GM12891 (cell line): ENCODE measurements at regions not wholly inside any gene's neighbourhood (a gene's known extent, or its start where the extent isn't known, plus 50 kb on each side); places are given as distances from the start of the nearest gene placed in this dataset.

Experiments
- POLR2A ChIP-seq: IDR thresholded peaks from 2 replicates; pipeline ENCODE4 v1.6.1; 2011; ENCODE audit warnings: low read depth, low read length, control low read depth
- POLR2AphosphoS5 ChIP-seq: IDR thresholded peaks from 2 replicates; pipeline ENCODE4 v1.6.1; 2011; ENCODE audit warnings: low read depth, low read length, control low read depth
- POU2F2 ChIP-seq: IDR thresholded peaks from 2 replicates; pipeline ENCODE4 v1.6.1; 2011; ENCODE audit warnings: low read depth, mild to moderate bottlenecking, control low read depth, low read length, moderate library complexity
- TAF1 ChIP-seq: IDR thresholded peaks from 2 replicates; pipeline ENCODE4 v1.6.1; 2011; ENCODE audit warnings: low read depth, low read length, control low read depth

DNA sequence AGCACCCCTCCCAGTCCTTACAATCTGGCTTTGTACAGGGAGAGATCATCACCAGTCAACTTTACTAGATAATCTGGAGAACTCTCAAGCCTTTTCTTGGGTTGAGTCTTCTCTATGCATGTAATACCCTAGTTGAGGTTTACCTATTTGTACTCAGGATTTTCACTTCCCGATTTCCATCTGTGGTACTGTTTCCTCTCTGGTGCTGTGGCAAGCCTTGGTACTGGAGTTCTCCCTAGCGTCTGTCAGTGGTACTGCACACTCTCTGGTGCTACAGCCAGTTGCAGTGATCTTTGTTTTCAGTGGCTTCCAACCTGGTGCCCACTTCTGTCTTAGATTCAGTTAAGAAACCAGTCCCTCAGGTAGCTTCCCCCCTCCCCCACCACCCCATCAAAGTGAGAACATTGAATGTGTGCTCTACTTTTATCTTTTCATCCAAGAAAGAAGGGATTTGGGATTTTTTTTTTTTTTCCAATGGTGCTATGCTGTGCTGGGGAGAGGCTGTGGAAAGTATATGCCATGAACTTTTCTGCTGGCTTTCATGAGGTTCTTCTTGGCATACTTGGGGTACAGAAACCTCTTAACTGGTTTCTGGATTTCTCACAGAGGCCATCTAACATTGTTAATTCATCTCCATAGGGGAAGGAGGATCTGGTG is 69.4 kb upstream of the EVL start:
- TF ChIP-seq POLR2AphosphoS5 = no peak
- no peak for TF ChIP-seq TAF1
- no peak for TF ChIP-seq POLR2A
- no peak for TF ChIP-seq POU2F2
